ENCODE measurements at regions not wholly inside any gene's neighbourhood (a gene's known extent, or its start where the extent isn't known, plus 50 kb on each side); places are given as distances from the start of the nearest gene placed in this dataset.

- DNase-seq, result no peak
Observed at GRCh38 chr2:64322433-64322832, 131.5 kb upstream of the LGALSL start.

GRCh38 chr2:64323197-64323596 lies 130.8 kb upstream of the LGALSL start:
- DNase-seq, result no peak

GRCh38 chr2:64324746-64325410 lies 129.1 kb upstream of the LGALSL start:
- no peak for DNase-seq

- DNase-seq, result no peak
Observed at GRCh38 chr2:64325477-64325851, 128.5 kb upstream of the LGALSL start.

GRCh38 chr2:64325852-64326577 lies 127.9 kb upstream of the LGALSL start:
- no peak for DNase-seq

- no peak for DNase-seq
Observed at GRCh38 chr2:64326578-64327050, 127.3 kb upstream of the LGALSL start.

- DNase-seq, result no peak
Observed at GRCh38 chr2:64327129-64327509, 126.8 kb upstream of the LGALSL start.

GRCh38 chr2:64327510-64328414 lies 126.2 kb upstream of the LGALSL start:
- peak; percentile 25 to 27 for DNase-seq

- no peak for DNase-seq
Observed at GRCh38 chr2:64328415-64328722, 125.6 kb upstream of the LGALSL start.

- no peak for DNase-seq
Observed at GRCh38 chr2:64328756-64329155, 125.2 kb upstream of the LGALSL start.

GRCh38 chr2:64329848-64330247 lies 124.1 kb upstream of the LGALSL start:
- no peak for DNase-seq

GRCh38 chr2:64330281-64331113 lies 123.5 kb upstream of the LGALSL start:
- peak; percentile 92 to 96 for DNase-seq

- no peak for DNase-seq
Observed at GRCh38 chr2:64331114-64331645, 122.8 kb upstream of the LGALSL start.

GRCh38 chr2:64331849-64332699 lies 121.9 kb upstream of the LGALSL start:
- no peak for DNase-seq

GRCh38 chr2:64336171-64336570 lies 117.8 kb upstream of the LGALSL start:
- no peak for DNase-seq

GRCh38 chr2:64337314-64337713 lies 116.6 kb upstream of the LGALSL start:
- no peak for DNase-seq

GRCh38 chr2:64338108-64338507 lies 115.9 kb upstream of the LGALSL start:
- DNase-seq, result no peak

GRCh38 chr2:64338910-64339500 lies 115.0 kb upstream of the LGALSL start:
- DNase-seq, result no peak

GRCh38 chr2:64341461-64341860 lies 112.5 kb upstream of the LGALSL start:
- DNase-seq, result no peak

GRCh38 chr2:64342195-64343099 lies 111.5 kb upstream of the LGALSL start:
- DNase-seq, result no peak

Measured in NCI-H2081 (cell line).